Esophagus muscularis mucosa (tissue), 4 donors: ENCODE measurements at regions not wholly inside any gene's neighbourhood (a gene's known extent, or its start where the extent isn't known, plus 50 kb on each side); places are given as distances from the start of the nearest gene placed in this dataset.

Source experiments
- DNase-seq: peaks from one replicate; pipeline ENCODE4 v3.0.0-alpha.2; 2017; ENCODE audit errors: extremely low spot score
- H3K27ac ChIP-seq, 4 donors: fragments of 200-600 bp; sonication (generic); replicated peaks in 1 of 4; 1 replicate in 3 of 4; 2 replicates in 1 of 4; pipeline ENCODE4 v1.5.1; 2016 to 2019; ENCODE audit warnings: mild to moderate bottlenecking in 1 of 4
- H3K27me3 ChIP-seq, 4 donors: fragments of 200-600 bp; sonication (generic); one replicate each; pipeline versions ENCODE4 v1.5.1 to v1.6.0; 2016 to 2019
- H3K36me3 ChIP-seq, 4 donors: fragments of 200-600 bp; sonication (generic); one replicate each; pipeline ENCODE4 v1.5.1; 2016 to 2019
- H3K4me1 ChIP-seq, 4 donors: fragments of 200-600 bp; sonication (generic); one replicate each; pipeline ENCODE4 v1.5.1; 2016 to 2019
- H3K4me3 ChIP-seq, 4 donors: fragments of 200-600 bp; sonication (generic); 1 replicate in 2 of 4; 2 replicates in 2 of 4; pipeline ENCODE4 v1.5.1; 2016 to 2019; ENCODE audit warnings: mild to moderate bottlenecking in 4 of 4, moderate library complexity in 1 of 4
- H3K9me3 ChIP-seq, 4 donors: fragments of 200-600 bp; sonication (generic); 1 replicate in 3 of 4; 2 replicates in 1 of 4; pipeline ENCODE4 v1.5.1; 2016 to 2019
- EP300 ChIP-seq: sonication (generic); formaldehyde crosslinking; IDR thresholded peaks from one replicate; pipeline ENCODE4 v1.6.1; 2017; ENCODE audit warnings: antibody characterized with exemption
- POLR2A ChIP-seq: fragments of 450-650 bp; IDR thresholded peaks from one replicate; pipeline ENCODE4 v1.6.1; 2017; ENCODE audit warnings: antibody characterized with exemption, moderate library complexity, mild to moderate bottlenecking, low read depth
- POLR2AphosphoS5 ChIP-seq, 2 donors: sonication (generic); formaldehyde crosslinking; IDR thresholded peaks; one replicate each; pipeline ENCODE4 v1.6.1; 2017; ENCODE audit warnings: antibody characterized with exemption in 2 of 2
- WGBS: methylation state at CpG from one replicate; pipeline ENCODE4 v1.1.5; 2018; 5-methylcytosine and 5-hydroxymethylcytosine counted together
- intact Hi-C: fragments of 100-400 bp; cut with DNase I; formaldehyde crosslinking; loops from one replicate; pipeline ENCODE4 v1.15.1; 2023
- TF ChIP-seq, protein P1 (sequence below), 3 experiments: fragments of 200-600 bp in 2 of 3; fragments of 450-650 bp in 1 of 3; sonication (generic) in 2 of 3; IDR thresholded peaks; one replicate each; pipeline ENCODE4 v1.5.1; 2017 to 2019; ENCODE audit warnings: antibody characterized with exemption in 3 of 3, mild to moderate bottlenecking in 2 of 3, moderate library complexity in 1 of 3

DNA sequence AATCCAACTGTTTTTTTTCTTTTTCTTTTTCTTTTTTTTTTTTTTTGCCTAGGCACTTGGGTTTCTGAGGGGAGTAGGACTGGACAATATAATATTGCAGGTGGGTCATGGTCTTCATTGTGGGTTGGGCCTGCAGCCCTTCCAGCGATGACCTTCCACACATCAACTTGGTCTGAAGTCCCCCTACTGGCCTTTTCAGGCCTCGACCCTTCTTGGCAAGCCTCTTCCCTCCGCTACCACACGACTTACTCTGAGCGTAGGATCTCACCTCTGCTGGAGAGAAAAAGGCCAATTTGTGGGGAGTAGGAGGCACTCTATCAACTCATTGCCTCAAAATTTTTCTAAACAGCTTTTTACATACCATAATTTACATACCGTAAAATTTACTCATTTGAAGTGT lies 51.1 kb upstream of the GRIK3 start:
- Histone ChIP-seq H3K27me3 (peaks cover 0 to 56% (median 0%) of the 10 kb centered on the region in 4 donors), H3K27ac (no peak overlapping the region), H3K4me1 (no peaks in the 10 kb centered on the region), H3K4me3 (no peak overlapping the region), H3K36me3 (no peaks in the 10 kb centered on the region), H3K9me3 (no peaks in the 10 kb centered on the region)
- TF ChIP-seq, protein P1, sequence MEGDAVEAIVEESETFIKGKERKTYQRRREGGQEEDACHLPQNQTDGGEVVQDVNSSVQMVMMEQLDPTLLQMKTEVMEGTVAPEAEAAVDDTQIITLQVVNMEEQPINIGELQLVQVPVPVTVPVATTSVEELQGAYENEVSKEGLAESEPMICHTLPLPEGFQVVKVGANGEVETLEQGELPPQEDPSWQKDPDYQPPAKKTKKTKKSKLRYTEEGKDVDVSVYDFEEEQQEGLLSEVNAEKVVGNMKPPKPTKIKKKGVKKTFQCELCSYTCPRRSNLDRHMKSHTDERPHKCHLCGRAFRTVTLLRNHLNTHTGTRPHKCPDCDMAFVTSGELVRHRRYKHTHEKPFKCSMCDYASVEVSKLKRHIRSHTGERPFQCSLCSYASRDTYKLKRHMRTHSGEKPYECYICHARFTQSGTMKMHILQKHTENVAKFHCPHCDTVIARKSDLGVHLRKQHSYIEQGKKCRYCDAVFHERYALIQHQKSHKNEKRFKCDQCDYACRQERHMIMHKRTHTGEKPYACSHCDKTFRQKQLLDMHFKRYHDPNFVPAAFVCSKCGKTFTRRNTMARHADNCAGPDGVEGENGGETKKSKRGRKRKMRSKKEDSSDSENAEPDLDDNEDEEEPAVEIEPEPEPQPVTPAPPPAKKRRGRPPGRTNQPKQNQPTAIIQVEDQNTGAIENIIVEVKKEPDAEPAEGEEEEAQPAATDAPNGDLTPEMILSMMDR (IDR thresholded peaks at IDR 0.05): no peak
- TF ChIP-seq POLR2AphosphoS5 (IDR thresholded peaks at IDR 0.05): no peak
- TF ChIP-seq EP300: no peak
- no peak for TF ChIP-seq POLR2A
- intact Hi-C loops: no loop called here
- WGBS: 56% methylated on average over 6 of the region's 6 CpGs
- no peak for DNase-seq

DNA sequence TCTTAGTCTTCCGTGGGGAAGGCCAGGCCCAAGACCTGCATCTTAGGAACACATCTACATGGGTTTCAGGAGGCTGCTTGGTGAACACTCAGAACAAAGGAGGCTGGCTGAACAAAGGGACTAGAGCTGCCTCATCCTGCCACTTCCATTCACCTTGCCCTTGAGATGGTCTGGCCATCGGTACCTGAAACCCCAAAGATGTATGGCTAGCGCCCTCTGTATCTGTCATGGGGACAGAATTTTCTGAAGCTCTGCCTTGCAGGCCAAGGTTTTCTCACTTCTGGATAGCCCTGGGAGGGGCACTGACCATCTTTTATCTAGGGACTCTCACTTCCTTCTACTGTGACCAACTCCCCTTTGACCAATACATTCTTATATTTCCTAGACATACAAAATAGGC lies 55.4 kb upstream of the GRIK3 start:
- Histone ChIP-seq H3K27ac (no peak overlapping the region), H3K9me3 (no peaks in the 10 kb centered on the region), H3K36me3 (no peaks in the 10 kb centered on the region), H3K27me3 (peaks cover 0 to 63% (median 0%) of the 10 kb centered on the region in 4 donors), H3K4me1 (no peaks in the 10 kb centered on the region), H3K4me3 (no peak overlapping the region)
- TF ChIP-seq, protein P1 (IDR thresholded peaks at IDR 0.05): no peak
- TF ChIP-seq POLR2AphosphoS5 (IDR thresholded peaks at IDR 0.05) (no peak), EP300 (no peak), POLR2A (no peak)
- no peak for DNase-seq
- intact Hi-C loops: no loop called here
- 72% methylated on average over 3 of the region's 3 CpGs for WGBS

DNA sequence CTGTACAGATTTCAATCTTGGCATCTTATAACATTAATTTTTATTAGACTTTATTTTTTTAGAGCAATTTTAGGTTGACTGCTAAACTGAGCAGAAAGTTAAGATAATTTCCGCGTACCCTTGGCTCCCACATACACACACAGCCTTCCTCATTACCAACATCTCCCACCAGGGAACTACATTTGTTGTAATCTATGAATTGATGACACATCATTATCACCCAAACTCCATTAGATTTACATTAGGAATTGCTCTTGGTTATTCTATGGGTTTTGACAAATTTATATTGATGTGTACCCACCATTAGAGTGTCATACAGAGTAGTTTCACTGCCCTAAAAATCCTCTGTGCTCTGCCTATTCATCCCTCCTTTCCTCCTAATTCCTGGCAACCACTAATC lies 56.4 kb upstream of the GRIK3 start:
- DNase-seq: no peak
- peaks cover 0 to 68% (median 0%) of the 10 kb centered on the region in 4 donors for H3K27me3 ChIP-seq
- no peak overlapping the region for H3K4me3 ChIP-seq
- H3K9me3 ChIP-seq: no peaks in the 10 kb centered on the region
- no peaks in the 10 kb centered on the region for H3K36me3 ChIP-seq
- 96% methylated on average over 2 of the region's 2 CpGs for WGBS
- no peaks in the 10 kb centered on the region for H3K4me1 ChIP-seq
- intact Hi-C loops: no loop called here
- TF ChIP-seq POLR2AphosphoS5 (IDR thresholded peaks at IDR 0.05): no peak
- TF ChIP-seq POLR2A: no peak
- TF ChIP-seq, protein P1 (IDR thresholded peaks at IDR 0.05): no peak
- no peak for TF ChIP-seq EP300
- H3K27ac ChIP-seq: no peak overlapping the region

DNA sequence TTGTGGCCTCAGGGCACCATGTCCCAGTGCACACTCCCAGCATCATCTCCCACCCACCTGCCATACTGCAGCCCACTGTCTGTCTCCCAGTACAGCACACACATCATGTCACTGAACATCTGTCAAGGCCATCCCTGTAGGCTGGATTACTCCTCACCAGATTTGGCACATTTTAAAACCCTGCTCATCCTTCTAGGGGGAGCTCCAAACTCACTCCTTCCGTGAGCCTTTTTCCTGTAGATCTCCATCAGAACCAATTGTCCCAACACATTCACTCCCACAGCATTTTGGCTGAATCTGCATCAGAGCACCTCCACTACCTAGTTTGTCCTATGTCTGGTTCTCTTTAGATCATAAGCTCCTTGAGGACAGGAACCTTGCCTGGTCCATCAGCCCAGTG lies 58.6 kb upstream of the GRIK3 start:
- TF ChIP-seq POLR2A (no peak), POLR2AphosphoS5 (IDR thresholded peaks at IDR 0.05) (no peak), EP300 (no peak)
- TF ChIP-seq, protein P1 (IDR thresholded peaks at IDR 0.05): no peak
- H3K9me3 ChIP-seq: no peaks in the 10 kb centered on the region
- no peaks in the 10 kb centered on the region for H3K36me3 ChIP-seq
- WGBS: 33% methylated on average over 1 of the region's 1 CpG
- H3K4me3 ChIP-seq: no peak overlapping the region
- no peak overlapping the region for H3K27ac ChIP-seq
- no peak for DNase-seq
- H3K4me1 ChIP-seq: no peaks in the 10 kb centered on the region
- intact Hi-C loops: no loop called here
- H3K27me3 ChIP-seq: peaks cover 0 to 75% (median 0%) of the 10 kb centered on the region in 4 donors

DNA sequence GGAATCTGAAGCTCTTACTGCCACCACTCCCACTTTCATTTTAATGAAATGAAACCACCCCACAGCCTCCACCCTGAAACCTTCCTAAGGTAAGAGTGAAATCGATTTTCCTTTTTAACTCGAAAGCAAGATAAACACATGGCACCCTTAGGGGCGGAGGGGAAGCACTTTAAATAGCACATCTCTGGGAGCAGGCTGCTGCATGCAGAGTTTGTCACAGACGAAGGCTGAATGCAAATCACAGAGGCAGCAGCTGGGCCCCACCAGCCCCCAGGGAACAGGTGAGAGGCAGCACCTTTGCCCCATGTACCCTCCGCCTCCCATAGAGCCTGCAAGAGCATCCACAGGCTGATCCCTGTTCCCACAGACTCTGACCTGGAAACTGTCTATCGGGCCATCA lies 60.0 kb upstream of the GRIK3 start:
- H3K4me3 ChIP-seq: no peak overlapping the region
- H3K4me1 ChIP-seq: no peaks in the 10 kb centered on the region
- no peaks in the 10 kb centered on the region for H3K36me3 ChIP-seq
- TF ChIP-seq POLR2AphosphoS5 (IDR thresholded peaks at IDR 0.05): no peak
- TF ChIP-seq, protein P1 (IDR thresholded peaks at IDR 0.05): no peak
- TF ChIP-seq POLR2A: no peak
- TF ChIP-seq EP300: no peak
- no peak for DNase-seq
- intact Hi-C loops: no loop called here
- WGBS: 52% methylated on average over 6 of the region's 6 CpGs
- no peaks in the 10 kb centered on the region for H3K9me3 ChIP-seq
- peaks cover 0 to 62% (median 0%) of the 10 kb centered on the region in 4 donors for H3K27me3 ChIP-seq
- H3K27ac ChIP-seq: no peak overlapping the region
